GM12864 (cell line): ENCODE measurements at regions not wholly inside any gene's neighbourhood (a gene's known extent, or its start where the extent isn't known, plus 50 kb on each side); places are given as distances from the start of the nearest gene placed in this dataset.
"Not testable (repeated sequence)": the region's sequence is repeated elsewhere in the genome, so short reads cannot be mapped to it uniquely, and the experiment has no call there.

ENCODE experiments used
- DNase-seq: peaks from one replicate; pipeline ENCODE4 v3.0.0-alpha.2; 2011; ENCODE audit warnings: low read depth
- H3K4me3 ChIP-seq: 2 replicates; pipeline ENCODE4 v1.5.1; 2011; ENCODE audit warnings: mild to moderate bottlenecking, low read depth, low read length, control low read depth
- CTCF ChIP-seq: IDR thresholded peaks from 2 replicates; pipeline ENCODE4 v1.5.1; 2011; ENCODE audit warnings: low read depth, mild to moderate bottlenecking, moderate library complexity, low read length, control low read depth, inconsistent platforms; ENCODE audit errors: missing control alignments

- no peak overlapping the region for H3K4me3 ChIP-seq
- DNase-seq, result no peak
- TF ChIP-seq CTCF, result no peak
These were observed 97.9 kb upstream of the LRPAP1 start for GRCh38 chr4:3630136-3630597.

- no peak for DNase-seq
- no peak overlapping the region for H3K4me3 ChIP-seq
- no peak for TF ChIP-seq CTCF
These were observed 97.4 kb upstream of the LRPAP1 start for GRCh38 chr4:3629665-3630064.

GRCh38 chr4:3629176-3629575 lies 97.0 kb upstream of the LRPAP1 start:
- not testable (repeated sequence) for DNase-seq, H3K4me3 ChIP-seq

- DNase-seq, result no peak
- no peak overlapping the region for H3K4me3 ChIP-seq
- no peak for TF ChIP-seq CTCF
These were observed 96.6 kb upstream of the LRPAP1 start for GRCh38 chr4:3628868-3629175.

GRCh38 chr4:3627967-3628867 lies 96.0 kb upstream of the LRPAP1 start:
- not testable (repeated sequence) for DNase-seq, H3K4me3 ChIP-seq

- not testable (repeated sequence) for H3K4me3 ChIP-seq
These were observed 95.2 kb upstream of the LRPAP1 start for GRCh38 chr4:3627456-3627855.

GRCh38 chr4:3626131-3626884 lies 94.1 kb upstream of the LRPAP1 start:
- not testable (repeated sequence) for DNase-seq, H3K4me3 ChIP-seq

More at GRCh38 chr4:3627456-3627855, 95.2 kb upstream of the LRPAP1 start:
- not testable (repeated sequence) for DNase-seq

- DNase-seq, H3K4me3 ChIP-seq: not testable (repeated sequence)
These were observed 93.2 kb upstream of the LRPAP1 start for GRCh38 chr4:3625286-3625875.

GRCh38 chr4:3623809-3624329 lies 91.6 kb upstream of the LRPAP1 start:
- H3K4me3 ChIP-seq, DNase-seq: not testable (repeated sequence)

- no peak for TF ChIP-seq CTCF
- DNase-seq, result no peak
These were observed 90.9 kb upstream of the LRPAP1 start for GRCh38 chr4:3623106-3623505.

GRCh38 chr4:3620365-3620764 lies 88.1 kb upstream of the LRPAP1 start:
- not testable (repeated sequence) for DNase-seq, H3K4me3 ChIP-seq

More at GRCh38 chr4:3623106-3623505, 90.9 kb upstream of the LRPAP1 start:
- H3K4me3 ChIP-seq, result no peak overlapping the region

- not testable (repeated sequence) for H3K4me3 ChIP-seq, DNase-seq
These were observed 87.5 kb upstream of the LRPAP1 start for GRCh38 chr4:3619698-3620097.

- H3K4me3 ChIP-seq, DNase-seq: not testable (repeated sequence)
These were observed 86.1 kb upstream of the LRPAP1 start for GRCh38 chr4:3618341-3618740.
